ENCODE measurements at regions not wholly inside any gene's neighbourhood (a gene's known extent, or its start where the extent isn't known, plus 50 kb on each side); places are given as distances from the start of the nearest gene placed in this dataset.

DNA sequence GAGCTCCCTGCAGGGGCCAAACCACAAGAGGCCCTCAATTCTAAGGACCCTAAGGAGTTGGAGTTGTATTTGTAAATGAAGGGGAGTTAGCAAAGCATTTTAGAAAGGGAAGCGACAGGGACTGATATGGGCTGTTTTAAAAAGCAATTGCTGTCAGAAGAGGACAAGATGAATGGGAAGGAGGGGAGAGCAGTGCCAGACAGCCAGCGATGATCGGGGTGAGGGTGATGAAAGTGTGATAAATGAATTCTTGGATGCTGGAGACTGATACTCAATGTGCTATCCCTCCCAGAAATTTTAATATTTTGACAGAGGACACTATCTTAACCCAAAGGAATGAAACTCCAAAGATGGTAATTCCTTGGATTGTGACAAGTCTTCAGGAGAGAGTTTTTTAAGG is 289.2 kb downstream of the CLIC5 start:
- H4K20me1 ChIP-seq (ENCODE audit: insufficient read depth, low read length), result no peaks in the 10 kb centered on the region
- no peak for DNase-seq
- no peak overlapping the region for H3K4me2 ChIP-seq (ENCODE audit: low read depth, low read length)
- H3K9me2 ChIP-seq (replicated peaks; ENCODE audit: insufficient read depth, low read length), result no peaks in the 10 kb centered on the region
- H2AFZ ChIP-seq (ENCODE audit: low read length), result no peak overlapping the region
- H3K27ac ChIP-seq (ENCODE audit: low read length), result no peak overlapping the region
- H3K27me3 ChIP-seq (replicated peaks; ENCODE audit: insufficient read depth, low read length), result no peaks in the 10 kb centered on the region
- no peaks in the 10 kb centered on the region for H3K79me2 ChIP-seq (ENCODE audit: low read length)
- H3K36me3 ChIP-seq (replicated peaks; ENCODE audit: insufficient read depth, low read length), result no peaks in the 10 kb centered on the region
- no peaks in the 10 kb centered on the region for H3K9me3 ChIP-seq (replicated peaks; ENCODE audit: insufficient read depth, low read length)
- H3K4me3 ChIP-seq (ENCODE audit: low read length), result no peak overlapping the region
- peaks cover 6% of the 10 kb centered on the region; the same call in 1 of the 2 replicates for H3K4me1 ChIP-seq (ENCODE audit: low read length)
- TF ChIP-seq, protein P1, sequence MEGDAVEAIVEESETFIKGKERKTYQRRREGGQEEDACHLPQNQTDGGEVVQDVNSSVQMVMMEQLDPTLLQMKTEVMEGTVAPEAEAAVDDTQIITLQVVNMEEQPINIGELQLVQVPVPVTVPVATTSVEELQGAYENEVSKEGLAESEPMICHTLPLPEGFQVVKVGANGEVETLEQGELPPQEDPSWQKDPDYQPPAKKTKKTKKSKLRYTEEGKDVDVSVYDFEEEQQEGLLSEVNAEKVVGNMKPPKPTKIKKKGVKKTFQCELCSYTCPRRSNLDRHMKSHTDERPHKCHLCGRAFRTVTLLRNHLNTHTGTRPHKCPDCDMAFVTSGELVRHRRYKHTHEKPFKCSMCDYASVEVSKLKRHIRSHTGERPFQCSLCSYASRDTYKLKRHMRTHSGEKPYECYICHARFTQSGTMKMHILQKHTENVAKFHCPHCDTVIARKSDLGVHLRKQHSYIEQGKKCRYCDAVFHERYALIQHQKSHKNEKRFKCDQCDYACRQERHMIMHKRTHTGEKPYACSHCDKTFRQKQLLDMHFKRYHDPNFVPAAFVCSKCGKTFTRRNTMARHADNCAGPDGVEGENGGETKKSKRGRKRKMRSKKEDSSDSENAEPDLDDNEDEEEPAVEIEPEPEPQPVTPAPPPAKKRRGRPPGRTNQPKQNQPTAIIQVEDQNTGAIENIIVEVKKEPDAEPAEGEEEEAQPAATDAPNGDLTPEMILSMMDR (IDR thresholded peaks at IDR 0.05; ENCODE audit: low read length), result no peak
- H3F3A ChIP-seq (ENCODE audit: insufficient read depth, low read length), result no peaks in the 10 kb centered on the region
- H3K9ac ChIP-seq (ENCODE audit: low read length), result no peak overlapping the region

DNA sequence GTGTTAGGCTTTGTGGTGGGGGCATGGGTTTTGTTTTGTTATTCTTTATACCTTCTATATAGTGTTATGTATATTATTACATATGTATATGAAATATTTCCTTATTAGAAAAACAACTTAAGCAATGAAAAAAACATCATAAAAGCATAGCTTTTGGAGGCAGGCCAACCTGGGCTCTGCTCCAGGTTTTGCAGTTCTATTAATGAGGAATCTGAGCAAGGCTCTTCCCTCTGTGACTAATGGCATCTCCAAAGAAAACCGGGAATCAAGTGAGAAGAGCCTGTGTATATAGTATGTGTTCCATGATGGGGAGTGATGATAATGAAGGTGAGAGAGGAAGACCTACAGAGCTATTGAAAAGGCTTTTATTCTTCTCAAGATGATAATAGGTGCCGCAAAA is 291.1 kb downstream of the CLIC5 start:
- no peak overlapping the region for H3K9ac ChIP-seq (ENCODE audit: low read length)
- H3K9me3 ChIP-seq (replicated peaks; ENCODE audit: insufficient read depth, low read length), result no peaks in the 10 kb centered on the region
- TF ChIP-seq, protein P1 (IDR thresholded peaks at IDR 0.05; ENCODE audit: low read length), result no peak
- TF ChIP-seq EZH2 (optimal IDR thresholded peaks at IDR 0.05; ENCODE audit: low read depth, low read length) (no peak), EZH2phosphoT487 (IDR thresholded peaks at IDR 0.05; ENCODE audit: low read length) (no peak)
- no peak for DNase-seq
- no peak overlapping the region for H3K4me3 ChIP-seq (ENCODE audit: low read length)
- no peak overlapping the region for H3K27ac ChIP-seq (ENCODE audit: low read length)
- H3K36me3 ChIP-seq (replicated peaks; ENCODE audit: insufficient read depth, low read length), result no peaks in the 10 kb centered on the region
- no peak overlapping the region for H3K4me2 ChIP-seq (ENCODE audit: low read depth, low read length)
- H3F3A ChIP-seq (ENCODE audit: insufficient read depth, low read length), result no peaks in the 10 kb centered on the region
- no peaks in the 10 kb centered on the region for H3K27me3 ChIP-seq (replicated peaks; ENCODE audit: insufficient read depth, low read length)
- H2AFZ ChIP-seq (ENCODE audit: low read length), result no peak overlapping the region
- H4K20me1 ChIP-seq (ENCODE audit: insufficient read depth, low read length), result no peaks in the 10 kb centered on the region
- peaks cover 6% of the 10 kb centered on the region; the same call in 1 of the 2 replicates for H3K4me1 ChIP-seq (ENCODE audit: low read length)
- no peaks in the 10 kb centered on the region for H3K9me2 ChIP-seq (replicated peaks; ENCODE audit: insufficient read depth, low read length)
- H3K79me2 ChIP-seq (ENCODE audit: low read length), result no peaks in the 10 kb centered on the region

DNA sequence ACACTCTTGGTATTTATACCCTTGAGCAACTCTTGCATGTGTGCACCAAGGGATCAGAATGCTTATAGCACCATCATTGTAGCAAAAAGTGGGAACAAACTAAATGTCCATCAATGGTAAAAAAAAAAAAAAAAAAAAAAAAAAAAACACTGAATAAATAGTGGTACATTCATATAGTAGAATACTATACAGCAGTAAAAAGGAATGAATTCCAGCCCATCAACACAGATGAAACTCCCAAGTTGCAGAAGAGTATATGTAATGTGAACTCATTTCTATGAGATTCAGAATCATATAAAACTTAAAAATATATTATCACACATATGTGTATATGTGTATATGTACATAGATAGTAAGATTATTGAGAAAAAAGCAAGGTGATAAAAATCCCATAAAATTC is 291.6 kb downstream of the CLIC5 start:
- Histone ChIP-seq H3K27me3 (replicated peaks; ENCODE audit: insufficient read depth, low read length) (no peaks in the 10 kb centered on the region), H3K4me2 (ENCODE audit: low read depth, low read length) (no peak overlapping the region), H3K36me3 (replicated peaks; ENCODE audit: insufficient read depth, low read length) (no peaks in the 10 kb centered on the region), H3K9me2 (replicated peaks; ENCODE audit: insufficient read depth, low read length) (no peaks in the 10 kb centered on the region), H3K4me3 (ENCODE audit: low read length) (no peak overlapping the region), H3K9ac (ENCODE audit: low read length) (no peak overlapping the region), H3K9me3 (replicated peaks; ENCODE audit: insufficient read depth, low read length) (no peaks in the 10 kb centered on the region), H3F3A (ENCODE audit: insufficient read depth, low read length) (no peaks in the 10 kb centered on the region), H3K27ac (ENCODE audit: low read length) (no peak overlapping the region), H3K4me1 (ENCODE audit: low read length) (peaks cover 6% of the 10 kb centered on the region; the same call in 1 of the 2 replicates), H3K79me2 (ENCODE audit: low read length) (no peaks in the 10 kb centered on the region), H2AFZ (ENCODE audit: low read length) (no peak overlapping the region), H4K20me1 (ENCODE audit: insufficient read depth, low read length) (no peaks in the 10 kb centered on the region)
- no peak for DNase-seq
- TF ChIP-seq EZH2phosphoT487 (IDR thresholded peaks at IDR 0.05; ENCODE audit: low read length), result no peak
- TF ChIP-seq, protein P1 (IDR thresholded peaks at IDR 0.05; ENCODE audit: low read length), result no peak
- no peak for TF ChIP-seq EZH2 (optimal IDR thresholded peaks at IDR 0.05; ENCODE audit: low read depth, low read length)
